GM23338 (cell line): ENCODE measurements at regions not wholly inside any gene's neighbourhood (a gene's known extent, or its start where the extent isn't known, plus 50 kb on each side); places are given as distances from the start of the nearest gene placed in this dataset.

ENCODE experiments used
- ATAC-seq: fragments of 200-7000 bp; cut with Tn5 transposase; 3 replicates; pipeline ENCODE4 v1.9.1; 2020
- DNase-seq: peaks from one replicate; pipeline ENCODE4 v3.0.0-alpha.2; 2015; ENCODE audit warnings: low spot score
- H2AFZ ChIP-seq: fragments of 200-600 bp; sonication (generic); 2 replicates; pipeline ENCODE4 v1.8.0; 2016; ENCODE audit warnings: antibody characterized with exemption, mild to moderate bottlenecking, moderate library complexity
- H3F3A ChIP-seq: fragments of 200-600 bp; sonication (generic); replicated peaks from 2 replicates; pipeline ENCODE4 v1.8.0; 2017; ENCODE audit warnings: antibody characterized with exemption, mixed run types, low read depth
- H3K27ac ChIP-seq: fragments of 200-600 bp; sonication (generic); 2 replicates; pipeline ENCODE4 v1.6.1; 2016; ENCODE audit warnings: low read depth
- H3K27me3 ChIP-seq: fragments of 200-600 bp; sonication (generic); 2 replicates; pipeline ENCODE4 v1.8.0; 2016; ENCODE audit warnings: mild to moderate bottlenecking, mixed run types, moderate library complexity; ENCODE audit not compliant: insufficient read depth
- H3K36me3 ChIP-seq: fragments of 200-600 bp; sonication (generic); 2 replicates; pipeline ENCODE4 v1.8.0; 2016; ENCODE audit warnings: mild to moderate bottlenecking; ENCODE audit not compliant: insufficient read depth
- H3K4me1 ChIP-seq: fragments of 200-600 bp; sonication (generic); 2 replicates; pipeline ENCODE4 v1.8.0; 2016; ENCODE audit warnings: mild to moderate bottlenecking, moderate library complexity; ENCODE audit not compliant: insufficient read depth
- H3K4me2 ChIP-seq: fragments of 200-600 bp; sonication (generic); 2 replicates; pipeline ENCODE4 v1.7.1; 2017; ENCODE audit warnings: mixed run types
- H3K4me3 ChIP-seq: fragments of 200-600 bp; sonication (generic); 2 replicates; pipeline ENCODE4 v1.6.1; 2016; ENCODE audit warnings: mixed run types
- H3K79me2 ChIP-seq: fragments of 200-600 bp; sonication (generic); replicated peaks from 2 replicates; pipeline ENCODE4 v1.8.0; 2017; ENCODE audit warnings: mild to moderate bottlenecking; ENCODE audit not compliant: insufficient read depth
- H3K9me2 ChIP-seq: fragments of 200-600 bp; sonication (generic); 2 replicates; pipeline ENCODE4 v1.8.0; 2017; ENCODE audit not compliant: insufficient read depth
- H4K20me1 ChIP-seq: fragments of 200-600 bp; sonication (generic); replicated peaks from 2 replicates; pipeline ENCODE4 v1.8.0; 2017; ENCODE audit warnings: mild to moderate bottlenecking; ENCODE audit not compliant: insufficient read depth
- H3K27ac Mint-ChIP-seq: 2 replicates; pipeline ENCODE4 v1.8.0; 2020; ENCODE audit warnings: inconsistent platforms, mild to moderate bottlenecking, moderate library complexity, mixed read lengths
- H3K27me3 Mint-ChIP-seq: 3 replicates; pipeline ENCODE4 v1.8.0; 2022; ENCODE audit warnings: low read depth, mild to moderate bottlenecking, moderate library complexity, mixed read lengths, inconsistent platforms; ENCODE audit not compliant: insufficient read depth, poor library complexity
- H3K36me3 Mint-ChIP-seq: 3 replicates; pipeline ENCODE4 v1.8.0; 2021; ENCODE audit warnings: low read depth, mild to moderate bottlenecking, inconsistent platforms, moderate library complexity, mixed read lengths
- H3K4me1 Mint-ChIP-seq: 3 replicates; pipeline ENCODE4 v1.8.0; 2020; ENCODE audit warnings: mild to moderate bottlenecking, inconsistent platforms, mixed read lengths
- H3K4me3 Mint-ChIP-seq: 3 replicates; pipeline ENCODE4 v1.8.0; 2021; ENCODE audit warnings: moderate library complexity, mild to moderate bottlenecking, inconsistent platforms, mixed read lengths
- H3K9me3 Mint-ChIP-seq: 3 replicates; pipeline ENCODE4 v1.8.0; 2020; ENCODE audit warnings: moderate library complexity, mild to moderate bottlenecking, inconsistent platforms, mixed read lengths
- CREB1 ChIP-seq: fragments of 250-450 bp; sonication (Bioruptor Pico); IDR thresholded peaks from 2 replicates; pipeline ENCODE4 v1.5.0; 2020; ENCODE audit warnings: low read depth, mild to moderate bottlenecking, moderate library complexity
- CTCF ChIP-seq, 2 experiments: fragments of 200-600 bp in 1 of 2; sonication (generic) in 1 of 2; conservative IDR thresholded peaks; 2 replicates each; pipeline versions ENCODE4 v1.5.1 to v1.6.1; 2016 to 2017; ENCODE audit warnings: antibody characterized with exemption in 2 of 2, low read depth in 2 of 2, mild to moderate bottlenecking in 2 of 2, moderate library complexity in 1 of 2
- ETS1 ChIP-seq: IDR thresholded peaks from 2 replicates; pipeline ENCODE4 v1.6.1; 2016; ENCODE audit warnings: antibody characterized with exemption
- EZH2 ChIP-seq: fragments of 200-600 bp; sonication (generic); IDR thresholded peaks from one replicate; pipeline ENCODE4 v1.8.0; 2017; ENCODE audit warnings: antibody characterized with exemption, mild to moderate bottlenecking, low read depth; ENCODE audit not compliant: unreplicated experiment
- EZH2phosphoT487 ChIP-seq: fragments of 200-600 bp; sonication (generic); IDR thresholded peaks from one replicate; pipeline ENCODE4 v1.8.1; 2018; ENCODE audit warnings: antibody characterized with exemption; ENCODE audit not compliant: unreplicated experiment
- JUNB ChIP-seq: IDR thresholded peaks from one replicate; pipeline ENCODE4 v1.6.1; 2016; ENCODE audit warnings: antibody characterized with exemption; ENCODE audit not compliant: unreplicated experiment
- NANOG ChIP-seq: IDR thresholded peaks from 2 replicates; pipeline ENCODE4 v1.6.1; 2016; ENCODE audit warnings: antibody characterized with exemption, borderline replicate concordance
- POLR2AphosphoS5 ChIP-seq: IDR thresholded peaks from 2 replicates; pipeline ENCODE4 v1.6.1; 2016; ENCODE audit warnings: antibody characterized with exemption, low read depth
- STAT1 ChIP-seq: IDR thresholded peaks from one replicate; pipeline ENCODE4 v1.6.1; 2016; ENCODE audit warnings: antibody characterized with exemption; ENCODE audit not compliant: unreplicated experiment
- ZNF114 ChIP-seq: fragments of 250-450 bp; sonication (Bioruptor Pico); IDR thresholded peaks from 2 replicates; pipeline ENCODE4 v1.5.0; 2020; ENCODE audit warnings: mild to moderate bottlenecking, moderate library complexity
- ZNF331 ChIP-seq: fragments of 250-450 bp; sonication (Bioruptor Pico); IDR thresholded peaks from 2 replicates; pipeline ENCODE4 v1.5.0; 2020; ENCODE audit warnings: low read depth, mild to moderate bottlenecking, moderate library complexity
- ZNF462 ChIP-seq: fragments of 250-450 bp; sonication (Bioruptor Pico); IDR thresholded peaks from 2 replicates; pipeline ENCODE4 v1.5.0; 2020; ENCODE audit warnings: mild to moderate bottlenecking, moderate library complexity

GRCh38 chr11:104286129-104286528 lies 122.2 kb upstream of the PDGFD start:
- Histone ChIP-seq H3K4me3 (no peak overlapping the region), H4K20me1 (no peaks in the 10 kb centered on the region), H3K27ac (no peak overlapping the region), H2AFZ (no peak overlapping the region), H3K27me3 (no peaks in the 10 kb centered on the region), H3F3A (no peaks in the 10 kb centered on the region), H3K36me3 (no peaks in the 10 kb centered on the region), H3K4me1 (no peaks in the 10 kb centered on the region), H3K79me2 (no peaks in the 10 kb centered on the region), H3K4me2 (no peak overlapping the region), H3K9me2 (0 out of 2 replicates have a peak, but pooled peaks cover 4% of the 10 kb centered on the region)
- peaks cover 2% of the 10 kb centered on the region for H3K27me3 Mint-ChIP-seq
- no peaks in the 10 kb centered on the region for H3K9me3 Mint-ChIP-seq
- no peak for DNase-seq
- ATAC-seq = no peak
- H3K4me3 Mint-ChIP-seq = no peak overlapping the region
- H3K4me1 Mint-ChIP-seq = no peaks in the 10 kb centered on the region
- TF ChIP-seq POLR2AphosphoS5 (no peak), NANOG (no peak), EZH2 (no peak), ZNF331 (CRISPR knock-in tag) (no peak)
- no peaks in the 10 kb centered on the region for H3K36me3 Mint-ChIP-seq
- no peak overlapping the region for H3K27ac Mint-ChIP-seq

- Histone ChIP-seq H3K27ac (no peak overlapping the region), H3K79me2 (no peaks in the 10 kb centered on the region), H3K4me3 (no peak overlapping the region), H3K4me1 (no peaks in the 10 kb centered on the region), H3K4me2 (no peak overlapping the region), H3K9me2 (0 out of 2 replicates have a peak, but pooled peaks cover 4% of the 10 kb centered on the region), H4K20me1 (no peaks in the 10 kb centered on the region), H3F3A (no peaks in the 10 kb centered on the region), H3K36me3 (no peaks in the 10 kb centered on the region), H2AFZ (no peak overlapping the region), H3K27me3 (no peaks in the 10 kb centered on the region)
- Mint-ChIP-seq H3K4me3 (no peak overlapping the region), H3K36me3 (no peaks in the 10 kb centered on the region), H3K9me3 (no peaks in the 10 kb centered on the region), H3K4me1 (peaks cover 6% of the 10 kb centered on the region; the same call in 2 of the 3 replicates), H3K27ac (no peak overlapping the region), H3K27me3 (no peaks in the 10 kb centered on the region)
- no peak for ATAC-seq
- no peak for DNase-seq
- no peak for TF ChIP-seq EZH2phosphoT487
- no peak for TF ChIP-seq ZNF462 (CRISPR knock-in tag)
- no peak for TF ChIP-seq ZNF331 (CRISPR knock-in tag)
- no peak for TF ChIP-seq ETS1
- TF ChIP-seq CTCF (conservative IDR thresholded peaks at IDR 0.05; ENCODE audit: low read depth in 2 of 2) = no peak
- no peak for TF ChIP-seq POLR2AphosphoS5
- no peak for TF ChIP-seq CREB1
- TF ChIP-seq EZH2 = no peak
- no peak for TF ChIP-seq NANOG
- no peak for TF ChIP-seq JUNB
- TF ChIP-seq STAT1 = no peak
- no peak for TF ChIP-seq ZNF114 (CRISPR knock-in tag)
Observed at GRCh38 chr11:104279587-104279986, 115.6 kb upstream of the PDGFD start.
